Activated CD4-positive, alpha-beta T cell treated with anti-CD3 and anti-CD28 coated beads, Interleukin-2, amount 50 U/mL, for 24 hours (primary cell): ENCODE measurements at regions not wholly inside any gene's neighbourhood (a gene's known extent, or its start where the extent isn't known, plus 50 kb on each side); places are given as distances from the start of the nearest gene placed in this dataset.
"Not testable (repeated sequence)": the region's sequence is repeated elsewhere in the genome, so short reads cannot be mapped to it uniquely, and the experiment has no call there.

Source experiments
- DNase-seq, 2 donors: peaks; one replicate each; pipeline ENCODE4 v3.0.0-alpha.2; 2020; ENCODE audit warnings: low read depth in 1 of 2, low spot score in 1 of 2

GRCh38 chr2:89130665-89131308, 439.3 kb downstream of the RPIA start:
- DNase-seq, result not testable (repeated sequence)

GRCh38 chr2:89142959-89143358, 451.5 kb downstream of the RPIA start:
- not testable (repeated sequence) for DNase-seq

- DNase-seq, result not testable (repeated sequence)
Observed at GRCh38 chr2:89145342-89145741, 453.9 kb downstream of the RPIA start.

- DNase-seq, result not testable (repeated sequence)
Observed at GRCh38 chr2:89148256-89148655, 456.8 kb downstream of the RPIA start.

- not testable (repeated sequence) for DNase-seq
Observed at GRCh38 chr2:89151699-89152098, 460.2 kb downstream of the RPIA start.

GRCh38 chr2:89152501-89152900, 461.0 kb downstream of the RPIA start:
- DNase-seq, result not testable (repeated sequence)

GRCh38 chr2:89153210-89153609, 461.7 kb downstream of the RPIA start:
- not testable (repeated sequence) for DNase-seq

GRCh38 chr2:89154247-89154682, 462.8 kb downstream of the RPIA start:
- not testable (repeated sequence) for DNase-seq

GRCh38 chr2:89160306-89160705, 468.8 kb downstream of the RPIA start:
- not testable (repeated sequence) for DNase-seq

- not testable (repeated sequence) for DNase-seq
Observed at GRCh38 chr2:89161626-89162025, 470.2 kb downstream of the RPIA start.

GRCh38 chr2:89170506-89171173, 479.2 kb downstream of the RPIA start:
- DNase-seq, result not testable (repeated sequence)

- not testable (repeated sequence) for DNase-seq
Observed at GRCh38 chr2:89171174-89171519, 479.7 kb downstream of the RPIA start.

GRCh38 chr2:89177004-89177403, 485.5 kb downstream of the RPIA start:
- not testable (repeated sequence) for DNase-seq

- DNase-seq, result not testable (repeated sequence)
Observed at GRCh38 chr2:89182221-89182620, 490.7 kb downstream of the RPIA start.

GRCh38 chr2:89184746-89185145, 493.3 kb downstream of the RPIA start:
- not testable (repeated sequence) for DNase-seq

- not testable (repeated sequence) for DNase-seq
Observed at GRCh38 chr2:89195636-89196251, 504.3 kb downstream of the RPIA start.

GRCh38 chr2:89196719-89197118, 505.2 kb downstream of the RPIA start:
- not testable (repeated sequence) for DNase-seq

- not testable (repeated sequence) for DNase-seq
Observed at GRCh38 chr2:89198026-89198425, 506.6 kb downstream of the RPIA start.

GRCh38 chr2:89199453-89200246, 508.2 kb downstream of the RPIA start:
- DNase-seq, result not testable (repeated sequence)

GRCh38 chr2:89200247-89200527, 508.7 kb downstream of the RPIA start:
- not testable (repeated sequence) for DNase-seq

GRCh38 chr2:89202518-89202917, 511.0 kb downstream of the RPIA start:
- DNase-seq, result not testable (repeated sequence)
